ENCODE measurements at regions not wholly inside any gene's neighbourhood (a gene's known extent, or its start where the extent isn't known, plus 50 kb on each side); places are given as distances from the start of the nearest gene placed in this dataset.

DNA sequence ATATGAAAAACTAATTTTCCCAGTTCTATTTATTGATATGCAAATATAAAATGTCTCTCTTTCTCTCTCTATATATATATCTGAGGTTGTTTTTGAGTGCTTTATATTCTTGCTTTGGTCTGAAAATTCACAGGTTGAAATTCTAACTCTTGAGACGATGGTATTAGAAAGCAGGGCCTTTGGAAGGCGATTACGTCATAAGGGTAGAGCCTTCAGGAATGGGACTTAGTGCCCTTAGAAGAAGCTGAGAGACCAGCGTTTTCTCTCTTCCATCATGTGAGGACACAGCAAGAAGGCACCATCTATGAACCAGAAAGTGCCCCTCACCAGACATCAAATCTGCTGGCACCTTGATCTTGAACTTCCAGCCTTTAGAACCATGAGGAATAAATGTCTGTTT, 57.4 kb upstream of the PAXBP1 start:
- Histone ChIP-seq H3K27ac (ENCODE audit: low read depth, low read length) (no peak overlapping the region), H3K36me3 (ENCODE audit: control insufficient read depth in 1 of 2, insufficient read depth in 2 of 2, low read length in 2 of 2) (no peaks in the 10 kb centered on the region), H3K27me3 (ENCODE audit: insufficient read depth, low read length) (no peaks in the 10 kb centered on the region), H2AFZ (ENCODE audit: low read depth, low read length, poor library complexity, severe bottlenecking) (no peak overlapping the region), H3K79me2 (ENCODE audit: insufficient read depth, low read length) (no peaks in the 10 kb centered on the region), H4K20me1 (ENCODE audit: insufficient read depth) (no peaks in the 10 kb centered on the region), H3K4me2 (ENCODE audit: low read length) (no peak overlapping the region), H3K9ac (ENCODE audit: low read length) (no peak overlapping the region), H3K9me3 (ENCODE audit: control insufficient read depth in 1 of 2, insufficient read depth in 1 of 2, low read depth in 1 of 2, low read length in 2 of 2) (no peaks in the 10 kb centered on the region; a peak in 1 of 4 replicates), H3K9me2 (ENCODE audit: insufficient read depth) (no peaks in the 10 kb centered on the region), H3K4me3 (replicated peaks in 1 of 2; ENCODE audit: low read depth in 1 of 2, low read length in 2 of 2) (no peak overlapping the region), H3K4me1 (ENCODE audit: control insufficient read depth in 1 of 2, insufficient read depth in 2 of 2, low read length in 2 of 2) (peaks cover 0 to 3% of the 10 kb centered on the region in 2 experiments; a peak in 1 of 4 replicates)
- no TSS peak for BruUV-seq (replicated peaks)
- POLR2A ChIA-PET = no interaction called here
- intact Hi-C loops (cut with micrococcal nuclease) = no loop called here
- DNase-seq (ENCODE audit: low read depth, low spot score) = no peak
- TF ChIP-seq POLR2AphosphoS5 (IDR thresholded peaks at IDR 0.05; ENCODE audit: low read depth, low read length) (no peak), ZFX (IDR thresholded peaks at IDR 0.05) (no peak), EZH2 (IDR thresholded peaks at IDR 0.05) (no peak), MAX (IDR thresholded peaks at IDR 0.05) (no peak), FOSL1 (IDR thresholded peaks at IDR 0.05; ENCODE audit: low read depth) (no peak), SIN3A (IDR thresholded peaks at IDR 0.05; ENCODE audit: low read depth) (no peak), SRF (IDR thresholded peaks at IDR 0.05; ENCODE audit: low read depth) (no peak), TCF7L2 (IDR thresholded peaks at IDR 0.05; ENCODE audit: borderline replicate concordance, extremely low read depth, insufficient read depth, insufficient read length) (no peak), CEBPB (IDR thresholded peaks at IDR 0.05; ENCODE audit: low read depth) (no peak), SP1 (IDR thresholded peaks at IDR 0.05; ENCODE audit: low read depth) (no peak), YY1 (IDR thresholded peaks at IDR 0.05; ENCODE audit: extremely low read depth, insufficient replicate concordance, low read depth, low read length) (no peak), ZBTB33 (IDR thresholded peaks at IDR 0.05; ENCODE audit: extremely low read depth, insufficient replicate concordance, low read length) (no peak)
- TF ChIP-seq, protein P1, sequence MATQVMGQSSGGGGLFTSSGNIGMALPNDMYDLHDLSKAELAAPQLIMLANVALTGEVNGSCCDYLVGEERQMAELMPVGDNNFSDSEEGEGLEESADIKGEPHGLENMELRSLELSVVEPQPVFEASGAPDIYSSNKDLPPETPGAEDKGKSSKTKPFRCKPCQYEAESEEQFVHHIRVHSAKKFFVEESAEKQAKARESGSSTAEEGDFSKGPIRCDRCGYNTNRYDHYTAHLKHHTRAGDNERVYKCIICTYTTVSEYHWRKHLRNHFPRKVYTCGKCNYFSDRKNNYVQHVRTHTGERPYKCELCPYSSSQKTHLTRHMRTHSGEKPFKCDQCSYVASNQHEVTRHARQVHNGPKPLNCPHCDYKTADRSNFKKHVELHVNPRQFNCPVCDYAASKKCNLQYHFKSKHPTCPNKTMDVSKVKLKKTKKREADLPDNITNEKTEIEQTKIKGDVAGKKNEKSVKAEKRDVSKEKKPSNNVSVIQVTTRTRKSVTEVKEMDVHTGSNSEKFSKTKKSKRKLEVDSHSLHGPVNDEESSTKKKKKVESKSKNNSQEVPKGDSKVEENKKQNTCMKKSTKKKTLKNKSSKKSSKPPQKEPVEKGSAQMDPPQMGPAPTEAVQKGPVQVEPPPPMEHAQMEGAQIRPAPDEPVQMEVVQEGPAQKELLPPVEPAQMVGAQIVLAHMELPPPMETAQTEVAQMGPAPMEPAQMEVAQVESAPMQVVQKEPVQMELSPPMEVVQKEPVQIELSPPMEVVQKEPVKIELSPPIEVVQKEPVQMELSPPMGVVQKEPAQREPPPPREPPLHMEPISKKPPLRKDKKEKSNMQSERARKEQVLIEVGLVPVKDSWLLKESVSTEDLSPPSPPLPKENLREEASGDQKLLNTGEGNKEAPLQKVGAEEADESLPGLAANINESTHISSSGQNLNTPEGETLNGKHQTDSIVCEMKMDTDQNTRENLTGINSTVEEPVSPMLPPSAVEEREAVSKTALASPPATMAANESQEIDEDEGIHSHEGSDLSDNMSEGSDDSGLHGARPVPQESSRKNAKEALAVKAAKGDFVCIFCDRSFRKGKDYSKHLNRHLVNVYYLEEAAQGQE (IDR thresholded peaks at IDR 0.05; ENCODE audit: low read depth) = no peak
- CTCF ChIA-PET = no interaction called here
- no peak for ATAC-seq
- RAD21 ChIA-PET (ENCODE audit: low non-redundant PET in 1 of 2, low total read pairs in 2 of 2, uncharacterized antibody in 2 of 2, unreplicated experiment in 2 of 2) = no interaction called here

Data from HCT116 (cell line).